AG04450 (cell line): ENCODE measurements at regions not wholly inside any gene's neighbourhood (a gene's known extent, or its start where the extent isn't known, plus 50 kb on each side); places are given as distances from the start of the nearest gene placed in this dataset.

Source experiments
- CTCF ChIA-PET: fragments of 300-600, 350-600 bp; formaldehyde crosslinking; extraction: SDS; loops from one replicate; lab custom pipeline; 2022; ENCODE audit warnings: antibody characterized with exemption, inconsistent platforms; lab: Charles Lee
- POLR2A ChIA-PET: fragments of 350-600 bp; formaldehyde crosslinking; extraction: SDS; loops from one replicate; lab custom pipeline; 2021; ENCODE audit warnings: antibody characterized with exemption, inconsistent platforms; lab: Yijun Ruan, JAX
- DNase-seq: peaks from one replicate; pipeline ENCODE4 v3.0.0-alpha.2; 2011; ENCODE audit warnings: low read depth, low spot score
- H3K27ac ChIP-seq: one replicate; pipeline ENCODE4 v1.5.1; 2012; ENCODE audit warnings: low read depth, low read length, control low read depth
- H3K27me3 ChIP-seq: one replicate; pipeline ENCODE4 v1.6.0; 2012; ENCODE audit warnings: low read length; ENCODE audit not compliant: control insufficient read depth, insufficient read depth
- H3K4me3 ChIP-seq: 2 replicates; pipeline ENCODE4 v1.5.1; 2011; ENCODE audit warnings: mild to moderate bottlenecking, low read depth, low read length, control low read depth
- H3K9me3 ChIP-seq: 2 replicates; pipeline ENCODE4 v1.5.1; 2012; ENCODE audit warnings: low read length; ENCODE audit not compliant: control insufficient read depth, insufficient read depth
- CTCF ChIP-seq: IDR thresholded peaks from 2 replicates; pipeline ENCODE4 v1.5.1; 2011; ENCODE audit warnings: low read depth, low read length, control low read depth, inconsistent platforms

GRCh38 chr1:5371270-5371669 is 621.0 kb downstream of the NPHP4 start:
- DNase-seq = no peak
- POLR2A ChIA-PET = no interaction called here

GRCh38 chr1:5370311-5370710 is 621.9 kb downstream of the NPHP4 start:
- POLR2A ChIA-PET = no interaction called here
- DNase-seq = no peak

More at GRCh38 chr1:5371270-5371669, 621.0 kb downstream of the NPHP4 start:
- no peak for TF ChIP-seq CTCF
- Histone ChIP-seq H3K27ac (no peak overlapping the region), H3K9me3 (peaks cover 70% of the 10 kb centered on the region), H3K4me3 (no peak overlapping the region), H3K27me3 (no peaks in the 10 kb centered on the region)
- CTCF ChIA-PET = no interaction called here

GRCh38 chr1:5369223-5369622 is 623.0 kb downstream of the NPHP4 start:
- Histone ChIP-seq H3K9me3 (peaks cover 82% of the 10 kb centered on the region), H3K27me3 (no peaks in the 10 kb centered on the region), H3K27ac (no peak overlapping the region), H3K4me3 (no peak overlapping the region)
- ChIA-PET POLR2A (no interaction called here), CTCF (no interaction called here)
- TF ChIP-seq CTCF = no peak
- DNase-seq = no peak

More at GRCh38 chr1:5370311-5370710, 621.9 kb downstream of the NPHP4 start:
- CTCF ChIA-PET = no interaction called here
- H3K27ac ChIP-seq = no peak overlapping the region
- H3K4me3 ChIP-seq = no peak overlapping the region
- TF ChIP-seq CTCF = no peak
- H3K27me3 ChIP-seq = no peaks in the 10 kb centered on the region
- peaks cover 75% of the 10 kb centered on the region for H3K9me3 ChIP-seq

GRCh38 chr1:5368201-5368600 is 624.0 kb downstream of the NPHP4 start:
- H3K27me3 ChIP-seq = no peaks in the 10 kb centered on the region
- ChIA-PET POLR2A (no interaction called here), CTCF (no interaction called here)
- no peak overlapping the region for H3K27ac ChIP-seq
- no peak overlapping the region for H3K4me3 ChIP-seq
- TF ChIP-seq CTCF = no peak
- peaks cover 80% of the 10 kb centered on the region for H3K9me3 ChIP-seq
- DNase-seq = no peak

DNA sequence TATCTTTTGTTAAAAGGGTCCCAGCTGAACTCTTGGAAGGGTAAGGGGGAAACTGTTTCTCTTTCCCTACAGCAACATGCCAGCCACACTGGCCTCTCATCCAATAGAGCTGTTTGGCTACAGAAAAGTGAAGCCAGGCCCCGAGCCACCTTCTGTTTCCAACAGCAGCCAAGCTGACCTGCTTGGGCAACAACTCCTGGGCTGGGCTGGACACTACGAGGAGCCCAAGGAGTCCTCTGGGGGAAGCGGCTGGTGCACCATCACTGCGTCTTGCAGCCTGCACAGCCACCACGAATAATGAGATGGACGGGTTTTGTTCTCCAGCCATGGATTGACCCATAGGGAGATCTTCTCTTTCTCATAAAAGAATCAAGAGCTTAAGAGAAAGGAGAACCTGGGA is 624.9 kb downstream of the NPHP4 start:
- POLR2A ChIA-PET = no interaction called here
- CTCF ChIA-PET = no interaction called here
- no peaks in the 10 kb centered on the region for H3K27me3 ChIP-seq
- H3K9me3 ChIP-seq = peaks cover 80% of the 10 kb centered on the region
- TF ChIP-seq CTCF = no peak
- no peak overlapping the region for H3K4me3 ChIP-seq
- DNase-seq = no peak
- no peak overlapping the region for H3K27ac ChIP-seq
